ENCODE measurements at regions not wholly inside any gene's neighbourhood (a gene's known extent, or its start where the extent isn't known, plus 50 kb on each side); places are given as distances from the start of the nearest gene placed in this dataset.

DNA sequence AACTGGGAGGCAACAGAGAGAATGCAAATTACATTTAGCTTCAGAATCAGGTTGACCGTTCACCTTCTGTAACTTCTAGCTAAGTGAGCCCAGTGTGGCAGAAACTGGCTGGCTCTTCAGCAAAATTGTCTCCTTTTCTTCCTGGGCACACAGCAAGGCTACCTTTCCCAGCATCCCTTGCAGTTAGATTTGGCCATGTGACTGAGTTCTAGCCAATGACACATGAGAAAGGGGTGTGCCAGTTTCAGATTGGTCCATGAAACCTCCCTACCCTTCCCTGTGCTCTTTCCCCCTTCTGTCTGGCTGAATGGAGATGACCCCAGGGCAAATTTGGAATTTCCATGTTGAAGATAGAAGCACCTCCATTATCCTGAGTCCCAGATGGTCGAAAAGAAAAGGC lies 72.5 kb upstream of the SMIM23 start:
- ChIA-PET CTCF (ENCODE audit: partially characterized antibody) (interaction anchor here (0.5 to 1.1 kb wide), 5 partner anchors 9 to 283 kb away, joined by 3 to 6 read pairs (median 3); no protein-coding TSS in a partner anchor), POLR2A (ENCODE audit: partially characterized antibody) (no interaction called here)
- Histone ChIP-seq H3K27ac (ENCODE audit: low read depth, low read length) (no peak overlapping the region), H3K56ac (replicated peaks; ENCODE audit: insufficient read length, low read depth, low read length) (no peak overlapping the region), H2BK15ac (ENCODE audit: low read length) (no peak overlapping the region), H4K20me1 (replicated peaks in 1 of 2; ENCODE audit: control insufficient read depth in 1 of 2, insufficient read depth in 2 of 2, low read length in 2 of 2) (no peaks in the 10 kb centered on the region), H2BK120ac (replicated peaks; ENCODE audit: low read depth, low read length) (no peak overlapping the region), H3K4me3 (ENCODE audit: extremely low read depth in 1 of 4, insufficient read depth in 2 of 4, low read depth in 3 of 4, low read length in 4 of 4) (no peak overlapping the region), H3K9me3 (ENCODE audit: insufficient read depth in 2 of 2, low read depth in 1 of 2, low read length in 1 of 2) (0 out of 4 replicates have a peak, but pooled peaks cover 0 to 3% of the 10 kb centered on the region in 2 experiments), H4K5ac (ENCODE audit: insufficient read length, low read depth, low read length) (no peak overlapping the region), H2BK12ac (ENCODE audit: low read depth, low read length) (no peak overlapping the region), H2AFZ (ENCODE audit: low read length) (no peak overlapping the region), H2BK20ac (ENCODE audit: low read length) (no peak overlapping the region), H3K4me1 (replicated peaks in 1 of 4; ENCODE audit: control insufficient read depth in 3 of 4, insufficient read depth in 4 of 4, low read length in 3 of 4) (0 out of 7 replicates have a peak, but pooled peaks cover 0 to 2% (median 0%) of the 10 kb centered on the region in 4 experiments), H3K27me3 (replicated peaks in 1 of 4; ENCODE audit: control insufficient read depth in 3 of 4, extremely low read depth in 1 of 4, insufficient read depth in 3 of 4, low read length in 3 of 4) (no peaks in the 10 kb centered on the region; a peak in 1 of 7 replicates), H4K8ac (ENCODE audit: extremely low read depth, insufficient read depth, low read length) (no peak overlapping the region), H3K23me2 (ENCODE audit: low read depth, low read length) (no peaks in the 10 kb centered on the region), H3K14ac (ENCODE audit: insufficient read length) (no peak overlapping the region), H2BK5ac (ENCODE audit: low read depth, low read length) (no peak overlapping the region), H3K4ac (replicated peaks; ENCODE audit: insufficient read length, low read depth, low read length) (no peak overlapping the region), H3K79me2 (ENCODE audit: control insufficient read depth in 1 of 2, insufficient read depth in 2 of 2, low read length in 2 of 2) (no peaks in the 10 kb centered on the region), H3K9ac (replicated peaks in 1 of 4; ENCODE audit: extremely low read depth in 1 of 4, low read depth in 3 of 4, low read length in 3 of 4) (no peak overlapping the region), H3K18ac (ENCODE audit: extremely low read depth, low read length) (no peak overlapping the region), H3K23ac (ENCODE audit: insufficient read length) (no peak overlapping the region), H3K79me1 (ENCODE audit: low read depth, low read length) (no peaks in the 10 kb centered on the region), H2AK5ac (ENCODE audit: low read depth, low read length) (no peak overlapping the region), H3K36me3 (ENCODE audit: control insufficient read depth in 2 of 4, insufficient read depth in 4 of 4, low read length in 3 of 4) (no peaks in the 10 kb centered on the region), H3K4me2 (ENCODE audit: insufficient read depth in 1 of 2, low read depth in 2 of 2, low read length in 2 of 2) (no peak overlapping the region), H4K91ac (replicated peaks; ENCODE audit: insufficient read length, low read length) (no peak overlapping the region)
- WGBS, 2 experiments (ENCODE audit: extremely low coverage in 1 of 2, insufficient coverage in 1 of 2, insufficient read length in 1 of 2, insufficient replicate concordance in 2 of 2, low coverage in 1 of 2, low lambda C conversion rate in 2 of 2, missing lambda C conversion rate in 1 of 2), result 95% methylated on average over 2 of the region's 2 CpGs; no CpG with 5 or more reads in 1 of the 2 experiments
- no peak for DNase-seq (ENCODE audit: low read depth in 1 of 2, low spot score in 2 of 2)
- FAIRE-seq, result no peak
- TF ChIP-seq, protein P1, sequence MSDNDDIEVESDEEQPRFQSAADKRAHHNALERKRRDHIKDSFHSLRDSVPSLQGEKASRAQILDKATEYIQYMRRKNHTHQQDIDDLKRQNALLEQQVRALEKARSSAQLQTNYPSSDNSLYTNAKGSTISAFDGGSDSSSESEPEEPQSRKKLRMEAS (IDR thresholded peaks at IDR 0.05), result no peak
- TF ChIP-seq SRF (IDR thresholded peaks at IDR 0.05; ENCODE audit: low read depth, low read length) (no peak), TEAD4 (IDR thresholded peaks at IDR 0.05; ENCODE audit: low read depth, low read length) (no peak), SP4 (IDR thresholded peaks at IDR 0.05; ENCODE audit: low read length) (no peak), PHF8 (conservative IDR thresholded peaks at IDR 0.05; ENCODE audit: low read depth, low read length) (no peak), E2F6 (IDR thresholded peaks at IDR 0.05) (no peak), CREB1 (IDR thresholded peaks at IDR 0.05) (no peak), TAF7 (optimal IDR thresholded peaks at IDR 0.05; ENCODE audit: borderline replicate concordance, low read depth, low read length) (no peak), NANOG (IDR thresholded peaks at IDR 0.05; ENCODE audit: insufficient read depth, low read depth, low read length, poor library complexity, severe bottlenecking) (no peak), JUN (IDR thresholded peaks at IDR 0.05; ENCODE audit: low read depth, low read length) (no peak), KDM5A (IDR thresholded peaks at IDR 0.05; ENCODE audit: low read length) (no peak), EZH2 (IDR thresholded peaks at IDR 0.05; ENCODE audit: low read depth, low read length, severe bottlenecking) (no peak), KDM1A (IDR thresholded peaks at IDR 0.05; ENCODE audit: borderline replicate concordance, low read length) (no peak), POLR2AphosphoS5 (IDR thresholded peaks at IDR 0.05; ENCODE audit: low read depth, low read length) (no peak), GABPA (IDR thresholded peaks at IDR 0.05; ENCODE audit: borderline replicate concordance, insufficient read depth, low read length) (no peak)

All from H1 (cell line).